GM20431 (cell line): ENCODE measurements at regions not wholly inside any gene's neighbourhood (a gene's known extent, or its start where the extent isn't known, plus 50 kb on each side); places are given as distances from the start of the nearest gene placed in this dataset.
"Not testable (repeated sequence)": the region's sequence is repeated elsewhere in the genome, so short reads cannot be mapped to it uniquely, and the experiment has no call there.

ENCODE experiments used
- in situ Hi-C: fragments of 300-500 bp; cut with MseI, MboI; formaldehyde crosslinking; loops from one replicate; pipeline ENCODE4 v1.15.0; 2020; ENCODE audit warnings: low sequenced_read_pairs; ENCODE audit not compliant: unreplicated experiment

- in situ Hi-C loops, result loop anchor here (10.0 kb wide), 1 partner anchor 108 kb away; no protein-coding TSS in a partner anchor
Measured at GRCh38 chr5:126677121-126677520, 76.4 kb downstream of the PHAX start.

- in situ Hi-C loops, result no loop called here
Measured at GRCh38 chr5:126680191-126680817, 79.6 kb downstream of the PHAX start.

- in situ Hi-C loops, result not testable (repeated sequence)
Measured at GRCh38 chr5:126681314-126681713, 80.6 kb downstream of the PHAX start.

GRCh38 chr5:126681970-126682369 lies 81.2 kb downstream of the PHAX start:
- in situ Hi-C loops, result no loop called here

- in situ Hi-C loops, result no loop called here
Measured at GRCh38 chr5:126682856-126683255, 82.1 kb downstream of the PHAX start.

- in situ Hi-C loops, result no loop called here
Measured at GRCh38 chr5:126683912-126684311, 83.2 kb downstream of the PHAX start.

GRCh38 chr5:126684656-126685442 lies 84.1 kb downstream of the PHAX start:
- in situ Hi-C loops, result not testable (repeated sequence)

GRCh38 chr5:126686451-126687126 lies 85.8 kb downstream of the PHAX start:
- in situ Hi-C loops, result no loop called here

GRCh38 chr5:126692971-126693370 lies 84.0 kb upstream of the LMNB1 start:
- in situ Hi-C loops, result no loop called here

GRCh38 chr5:126693806-126694205 lies 83.1 kb upstream of the LMNB1 start:
- in situ Hi-C loops, result no loop called here

- in situ Hi-C loops, result no loop called here
Measured at GRCh38 chr5:126694403-126694802, 82.5 kb upstream of the LMNB1 start.

- in situ Hi-C loops, result no loop called here
Measured at GRCh38 chr5:126695091-126695490, 81.8 kb upstream of the LMNB1 start.

- in situ Hi-C loops, result no loop called here
Measured at GRCh38 chr5:126707080-126707479, 69.9 kb upstream of the LMNB1 start.

GRCh38 chr5:126715765-126716164 lies 61.2 kb upstream of the LMNB1 start:
- in situ Hi-C loops, result no loop called here

- in situ Hi-C loops, result no loop called here
Measured at GRCh38 chr5:126716861-126717260, 60.1 kb upstream of the LMNB1 start.

GRCh38 chr5:126718236-126718868 lies 58.6 kb upstream of the LMNB1 start:
- in situ Hi-C loops, result no loop called here

GRCh38 chr5:126720369-126720768 lies 56.6 kb upstream of the LMNB1 start:
- in situ Hi-C loops, result no loop called here

- in situ Hi-C loops, result no loop called here
Measured at GRCh38 chr5:126723643-126724042, 53.3 kb upstream of the LMNB1 start.
